ENCODE measurements at regions not wholly inside any gene's neighbourhood (a gene's known extent, or its start where the extent isn't known, plus 50 kb on each side); places are given as distances from the start of the nearest gene placed in this dataset.
A peak's percentile ranks its signal among the peaks of the same experiment; 100 is the strongest.

GRCh38 chr20:40592941-40593340 is 96.1 kb downstream of the MAFB start:
- Histone ChIP-seq H3K9me3 (no peaks in the 10 kb centered on the region), H3K27ac (no peak overlapping the region), H3K4me3 (no peak overlapping the region), H3K4me1 (no peaks in the 10 kb centered on the region), H3K27me3 (no peaks in the 10 kb centered on the region), H3K36me3 (no peaks in the 10 kb centered on the region)
- intact Hi-C loops (cut with DNase I), result no loop called here
- DNase-seq (ENCODE audit: extremely low spot score in 2 of 2), result peak in 1 of 2 donors; percentile 37
- TF ChIP-seq, protein P1, sequence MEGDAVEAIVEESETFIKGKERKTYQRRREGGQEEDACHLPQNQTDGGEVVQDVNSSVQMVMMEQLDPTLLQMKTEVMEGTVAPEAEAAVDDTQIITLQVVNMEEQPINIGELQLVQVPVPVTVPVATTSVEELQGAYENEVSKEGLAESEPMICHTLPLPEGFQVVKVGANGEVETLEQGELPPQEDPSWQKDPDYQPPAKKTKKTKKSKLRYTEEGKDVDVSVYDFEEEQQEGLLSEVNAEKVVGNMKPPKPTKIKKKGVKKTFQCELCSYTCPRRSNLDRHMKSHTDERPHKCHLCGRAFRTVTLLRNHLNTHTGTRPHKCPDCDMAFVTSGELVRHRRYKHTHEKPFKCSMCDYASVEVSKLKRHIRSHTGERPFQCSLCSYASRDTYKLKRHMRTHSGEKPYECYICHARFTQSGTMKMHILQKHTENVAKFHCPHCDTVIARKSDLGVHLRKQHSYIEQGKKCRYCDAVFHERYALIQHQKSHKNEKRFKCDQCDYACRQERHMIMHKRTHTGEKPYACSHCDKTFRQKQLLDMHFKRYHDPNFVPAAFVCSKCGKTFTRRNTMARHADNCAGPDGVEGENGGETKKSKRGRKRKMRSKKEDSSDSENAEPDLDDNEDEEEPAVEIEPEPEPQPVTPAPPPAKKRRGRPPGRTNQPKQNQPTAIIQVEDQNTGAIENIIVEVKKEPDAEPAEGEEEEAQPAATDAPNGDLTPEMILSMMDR (IDR thresholded peaks at IDR 0.05), result no peak
- TF ChIP-seq POLR2A (IDR thresholded peaks at IDR 0.05) (no peak), POLR2AphosphoS5 (IDR thresholded peaks at IDR 0.05; ENCODE audit: insufficient read depth in 1 of 2, low read depth in 1 of 2) (no peak)

DNA sequence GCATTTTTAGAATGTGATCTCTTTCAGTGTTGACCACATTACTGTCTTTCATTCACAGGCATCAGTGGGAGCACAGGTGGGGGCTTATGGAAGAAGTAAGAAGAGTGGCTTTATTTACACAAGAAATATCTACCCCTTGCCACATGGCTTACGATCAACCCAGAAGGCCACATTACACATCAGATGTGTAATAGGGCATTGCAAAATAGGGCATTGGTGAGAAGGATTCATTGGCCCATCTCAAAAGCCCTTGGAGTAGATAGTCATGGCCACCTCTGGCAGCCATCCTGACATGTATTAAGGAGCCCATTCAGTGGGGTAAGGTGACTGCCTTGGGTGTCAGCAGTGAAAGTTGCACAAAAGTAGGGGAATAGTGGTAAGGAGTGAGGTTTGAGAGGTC is 97.5 kb downstream of the MAFB start:
- Histone ChIP-seq H3K27ac (no peak overlapping the region), H3K4me3 (no peak overlapping the region), H3K9me3 (no peaks in the 10 kb centered on the region), H3K4me1 (no peaks in the 10 kb centered on the region), H3K36me3 (no peaks in the 10 kb centered on the region), H3K27me3 (no peaks in the 10 kb centered on the region)
- DNase-seq (ENCODE audit: extremely low spot score in 2 of 2), result peak in 1 of 2 donors; percentile 13
- intact Hi-C loops (cut with DNase I), result no loop called here
- no peak for TF ChIP-seq POLR2A (IDR thresholded peaks at IDR 0.05)
- TF ChIP-seq POLR2AphosphoS5 (IDR thresholded peaks at IDR 0.05; ENCODE audit: insufficient read depth in 1 of 2, low read depth in 1 of 2), result no peak
- TF ChIP-seq, protein P1 (IDR thresholded peaks at IDR 0.05), result no peak

DNA sequence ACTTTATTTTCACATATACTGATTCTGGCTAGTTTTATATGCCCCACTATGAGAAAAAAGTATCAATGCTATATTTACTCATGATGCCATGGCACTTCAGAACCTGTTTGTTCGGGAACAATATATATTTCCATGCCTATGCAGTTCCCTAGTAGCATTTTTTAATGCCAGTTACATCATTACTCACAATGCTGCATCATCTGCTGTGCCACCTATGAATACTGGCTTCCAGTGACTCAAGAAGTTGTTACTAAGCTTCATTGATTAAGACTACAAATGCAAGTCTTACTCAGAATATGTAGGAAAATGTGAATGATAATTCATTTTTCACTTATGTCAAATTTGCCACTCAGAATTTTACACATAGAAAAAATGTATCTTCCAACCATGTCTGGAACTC is 97.9 kb downstream of the MAFB start:
- Histone ChIP-seq H3K27ac (no peak overlapping the region), H3K4me3 (no peak overlapping the region), H3K4me1 (no peaks in the 10 kb centered on the region), H3K27me3 (no peaks in the 10 kb centered on the region), H3K36me3 (no peaks in the 10 kb centered on the region), H3K9me3 (no peaks in the 10 kb centered on the region)
- TF ChIP-seq, protein P1 (IDR thresholded peaks at IDR 0.05), result no peak
- peak in 1 of 2 donors; percentile 31 for TF ChIP-seq POLR2AphosphoS5 (IDR thresholded peaks at IDR 0.05; ENCODE audit: insufficient read depth in 1 of 2, low read depth in 1 of 2)
- TF ChIP-seq POLR2A (IDR thresholded peaks at IDR 0.05), result no peak
- DNase-seq (ENCODE audit: extremely low spot score in 2 of 2), result no peak
- intact Hi-C loops (cut with DNase I), result no loop called here

DNA sequence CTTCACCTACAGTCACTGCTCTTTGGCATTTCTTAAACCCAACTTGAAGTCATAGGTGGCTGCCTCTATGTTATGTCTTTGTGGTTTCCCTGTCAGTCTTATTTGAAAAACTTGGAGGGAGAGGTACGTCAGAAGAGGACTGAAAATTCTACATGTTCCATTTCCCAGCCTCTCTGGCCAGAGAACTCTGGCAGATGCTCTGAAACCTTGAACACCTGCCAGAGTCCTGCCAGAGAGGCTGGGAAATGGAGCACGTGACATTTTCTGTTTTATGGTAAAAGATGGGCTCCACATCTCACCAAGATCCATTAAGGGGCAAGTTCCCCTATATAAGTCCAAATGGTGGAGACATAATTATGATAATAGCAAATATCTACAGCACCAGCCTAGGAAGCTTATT is 99.5 kb downstream of the MAFB start:
- intact Hi-C loops (cut with DNase I), result no loop called here
- DNase-seq (ENCODE audit: extremely low spot score in 2 of 2), result peak in 1 of 2 donors; percentile 32

GRCh38 chr20:40588891-40589290 is 100.1 kb downstream of the MAFB start:
- TF ChIP-seq POLR2AphosphoS5 (IDR thresholded peaks at IDR 0.05; ENCODE audit: insufficient read depth in 1 of 2, low read depth in 1 of 2), result no peak
- TF ChIP-seq, protein P1 (IDR thresholded peaks at IDR 0.05), result no peak
- no peak for TF ChIP-seq POLR2A (IDR thresholded peaks at IDR 0.05)
- Histone ChIP-seq H3K36me3 (no peaks in the 10 kb centered on the region), H3K27me3 (no peaks in the 10 kb centered on the region), H3K4me1 (peaks cover 10% of the 10 kb centered on the region), H3K4me3 (no peak overlapping the region), H3K9me3 (no peaks in the 10 kb centered on the region), H3K27ac (no peak overlapping the region)
- no peak for DNase-seq (ENCODE audit: extremely low spot score in 2 of 2)
- intact Hi-C loops (cut with DNase I), result no loop called here

More for the DNA sequence above, 99.5 kb downstream of the MAFB start:
- Histone ChIP-seq H3K27me3 (no peaks in the 10 kb centered on the region), H3K9me3 (no peaks in the 10 kb centered on the region), H3K27ac (no peak overlapping the region), H3K36me3 (no peaks in the 10 kb centered on the region), H3K4me3 (no peak overlapping the region), H3K4me1 (peaks cover 3% of the 10 kb centered on the region)
- TF ChIP-seq POLR2AphosphoS5 (IDR thresholded peaks at IDR 0.05; ENCODE audit: insufficient read depth in 1 of 2, low read depth in 1 of 2) (no peak), POLR2A (IDR thresholded peaks at IDR 0.05) (no peak)
- TF ChIP-seq, protein P1 (IDR thresholded peaks at IDR 0.05), result no peak
